ENCODE measurements at regions not wholly inside any gene's neighbourhood (a gene's known extent, or its start where the extent isn't known, plus 50 kb on each side); places are given as distances from the start of the nearest gene placed in this dataset.

GRCh38 chr5:74174366-74174765 lies 466.2 kb downstream of the ENC1 start:
- in situ Hi-C loops (cut with HindIII; ENCODE audit: low pct_unique_long_range_greater_than_20kb, low sequenced_read_pairs) = no loop called here
- DNase-seq (ENCODE audit: low read depth, low spot score) = no peak

DNA sequence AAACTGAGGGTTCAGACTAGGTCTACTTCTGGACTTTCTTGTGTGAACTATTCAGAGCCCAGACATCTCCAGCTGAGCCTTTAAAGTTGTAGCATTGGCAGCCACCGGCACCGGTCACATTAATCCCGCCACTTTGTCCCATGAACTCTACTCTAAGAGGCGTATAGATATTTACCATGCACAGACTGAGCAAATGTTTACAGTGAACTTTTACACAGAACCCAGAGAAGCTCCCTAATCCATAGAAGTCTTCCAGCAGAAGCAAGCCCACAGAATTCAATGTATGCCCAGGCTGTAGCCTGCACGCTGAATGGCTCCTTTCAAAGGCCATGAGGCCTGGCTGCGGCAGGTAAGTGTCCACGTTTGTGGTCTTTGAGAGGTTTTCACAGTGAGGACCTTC lies 466.9 kb downstream of the ENC1 start:
- in situ Hi-C loops (cut with HindIII; ENCODE audit: low pct_unique_long_range_greater_than_20kb, low sequenced_read_pairs) = no loop called here
- DNase-seq (ENCODE audit: low read depth, low spot score) = no peak

GRCh38 chr5:74173241-74173640 lies 467.3 kb downstream of the ENC1 start:
- in situ Hi-C loops (cut with HindIII; ENCODE audit: low pct_unique_long_range_greater_than_20kb, low sequenced_read_pairs) = no loop called here
- DNase-seq (ENCODE audit: low read depth, low spot score) = no peak

DNA sequence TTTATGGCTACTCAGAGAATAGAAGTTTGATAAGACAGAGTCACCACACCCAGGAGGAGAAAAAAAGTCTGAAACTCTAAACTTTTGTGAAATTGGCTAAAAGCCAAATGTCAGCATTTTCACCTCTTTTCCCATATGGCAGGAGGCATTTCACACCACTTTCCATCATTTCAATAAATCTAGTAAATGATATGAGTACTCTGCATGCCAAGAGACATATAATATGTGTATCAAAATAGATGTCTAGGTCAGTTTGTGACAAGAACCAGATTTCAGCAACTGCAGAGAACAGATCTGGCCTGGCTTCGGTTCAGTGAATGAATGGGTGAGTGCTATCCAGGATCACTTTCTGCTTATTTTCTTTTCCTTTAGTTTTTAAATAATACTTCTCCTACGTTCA lies 470.8 kb downstream of the ENC1 start:
- in situ Hi-C loops (cut with HindIII; ENCODE audit: low pct_unique_long_range_greater_than_20kb, low sequenced_read_pairs) = no loop called here
- DNase-seq (ENCODE audit: low read depth, low spot score) = no peak

DNA sequence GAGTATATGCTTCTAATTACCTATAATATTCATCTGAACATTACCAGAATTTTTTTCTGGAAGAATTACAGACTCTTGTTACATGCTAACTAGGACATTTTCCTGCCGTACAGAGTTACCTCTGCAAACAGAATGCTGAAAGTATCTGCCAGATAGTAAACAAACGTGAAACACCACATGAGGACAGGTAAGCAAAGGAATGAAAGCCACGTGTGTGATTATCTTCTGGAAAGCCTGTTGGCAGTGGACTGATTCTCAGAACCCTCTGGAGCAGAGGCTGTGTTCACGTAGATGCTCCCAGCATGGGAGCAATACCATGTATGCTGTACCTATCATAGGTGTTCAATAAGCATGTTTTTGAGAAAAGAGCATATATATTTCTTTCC lies 472.6 kb downstream of the ENC1 start:
- in situ Hi-C loops (cut with HindIII; ENCODE audit: low pct_unique_long_range_greater_than_20kb, low sequenced_read_pairs) = no loop called here

GRCh38 chr5:74167206-74167929 lies 473.2 kb downstream of the ENC1 start:
- peak; percentile 41 for DNase-seq (ENCODE audit: low read depth, low spot score)
- in situ Hi-C loops (cut with HindIII; ENCODE audit: low pct_unique_long_range_greater_than_20kb, low sequenced_read_pairs) = no loop called here

More for the DNA sequence above, 472.6 kb downstream of the ENC1 start:
- no peak for DNase-seq (ENCODE audit: low read depth, low spot score)

GRCh38 chr5:74166064-74166463 lies 474.5 kb downstream of the ENC1 start:
- in situ Hi-C loops (cut with HindIII; ENCODE audit: low pct_unique_long_range_greater_than_20kb, low sequenced_read_pairs) = no loop called here

DNA sequence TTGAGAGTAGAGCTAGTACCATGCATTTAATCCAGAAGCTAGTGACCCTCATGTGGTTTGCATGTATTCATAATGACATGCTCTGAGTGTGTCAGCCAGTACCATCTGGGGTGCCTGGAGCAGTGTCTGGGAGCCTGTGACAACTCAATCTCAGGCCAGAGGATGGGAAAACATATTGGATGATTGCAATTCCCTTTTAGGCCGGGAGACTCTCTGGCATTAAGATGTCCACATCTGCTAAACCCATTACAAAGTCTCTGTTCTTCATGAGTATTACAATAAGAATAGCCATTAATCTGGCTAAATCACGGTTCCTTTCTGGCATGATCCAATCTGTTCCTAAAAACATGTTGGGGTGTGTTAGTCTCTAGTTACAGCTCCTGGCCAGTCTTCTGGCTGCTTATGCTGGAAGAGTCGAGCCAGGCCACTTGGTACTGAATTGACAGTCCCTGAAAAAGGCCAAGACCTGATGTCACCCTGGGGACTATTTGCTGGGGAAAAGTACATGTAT lies 475.7 kb downstream of the ENC1 start:
- no peak for DNase-seq (ENCODE audit: low read depth, low spot score)
- in situ Hi-C loops (cut with HindIII; ENCODE audit: low pct_unique_long_range_greater_than_20kb, low sequenced_read_pairs) = no loop called here

More at GRCh38 chr5:74166064-74166463, 474.5 kb downstream of the ENC1 start:
- no peak for DNase-seq (ENCODE audit: low read depth, low spot score)

GRCh38 chr5:74162524-74162923 lies 478.0 kb downstream of the ENC1 start:
- in situ Hi-C loops (cut with HindIII; ENCODE audit: low pct_unique_long_range_greater_than_20kb, low sequenced_read_pairs) = no loop called here
- DNase-seq (ENCODE audit: low read depth, low spot score) = no peak

DNA sequence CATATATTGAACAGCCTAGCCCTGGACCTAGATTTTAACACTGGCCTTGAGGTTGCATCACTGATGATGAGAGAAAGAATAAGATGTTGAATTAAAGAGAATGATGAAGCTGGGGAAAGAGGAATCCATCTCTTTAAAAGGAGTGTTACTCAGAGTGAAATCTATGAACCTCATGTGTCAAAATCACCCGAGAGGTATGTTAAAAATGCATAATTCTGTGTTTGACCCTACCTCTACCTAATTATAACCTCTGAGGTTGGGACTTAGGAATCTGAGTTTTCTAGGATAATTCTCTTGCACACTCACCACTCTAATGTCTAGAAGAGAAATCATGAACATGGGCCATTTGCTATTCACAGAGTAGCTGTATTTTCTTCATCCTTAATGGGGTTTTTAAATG lies 479.4 kb downstream of the ENC1 start:
- no peak for DNase-seq (ENCODE audit: low read depth, low spot score)
- in situ Hi-C loops (cut with HindIII; ENCODE audit: low pct_unique_long_range_greater_than_20kb, low sequenced_read_pairs) = no loop called here

DNA sequence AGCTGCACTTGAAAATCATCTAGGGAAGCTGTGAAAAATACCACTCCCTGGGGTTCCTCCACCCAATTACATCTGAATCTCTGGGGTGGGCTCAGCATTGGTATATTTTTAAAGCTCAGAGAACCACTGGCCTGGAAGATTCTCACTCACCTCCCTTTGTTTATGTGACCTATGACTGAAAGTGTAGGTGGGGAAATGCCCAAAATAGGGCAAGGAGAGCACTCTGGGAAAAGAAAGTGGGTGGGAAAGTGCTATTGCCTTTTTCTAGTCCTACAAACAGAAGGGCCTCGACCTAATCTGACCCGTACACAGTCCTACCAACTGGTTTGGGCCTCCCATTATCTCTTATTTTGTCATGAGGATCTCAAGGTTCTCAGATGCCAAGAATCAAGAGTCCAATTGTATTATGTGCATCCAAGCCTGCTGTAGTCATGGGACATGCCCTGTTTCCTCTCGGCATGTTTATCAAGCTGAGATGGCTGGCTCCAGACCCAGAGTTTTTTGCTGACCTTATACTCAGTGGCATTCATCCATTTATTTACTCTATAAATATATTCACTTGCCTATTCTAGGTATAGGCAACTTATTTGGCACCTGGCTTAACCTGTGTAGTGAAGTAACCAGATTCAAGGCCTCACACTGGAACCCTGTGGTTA lies 483.7 kb downstream of the ENC1 start:
- peak; percentile 4 for DNase-seq (ENCODE audit: low read depth, low spot score)
- in situ Hi-C loops (cut with HindIII; ENCODE audit: low pct_unique_long_range_greater_than_20kb, low sequenced_read_pairs) = no loop called here

GRCh38 chr5:74155501-74155900 lies 485.0 kb downstream of the ENC1 start:
- DNase-seq (ENCODE audit: low read depth, low spot score) = no peak
- in situ Hi-C loops (cut with HindIII; ENCODE audit: low pct_unique_long_range_greater_than_20kb, low sequenced_read_pairs) = no loop called here

DNA sequence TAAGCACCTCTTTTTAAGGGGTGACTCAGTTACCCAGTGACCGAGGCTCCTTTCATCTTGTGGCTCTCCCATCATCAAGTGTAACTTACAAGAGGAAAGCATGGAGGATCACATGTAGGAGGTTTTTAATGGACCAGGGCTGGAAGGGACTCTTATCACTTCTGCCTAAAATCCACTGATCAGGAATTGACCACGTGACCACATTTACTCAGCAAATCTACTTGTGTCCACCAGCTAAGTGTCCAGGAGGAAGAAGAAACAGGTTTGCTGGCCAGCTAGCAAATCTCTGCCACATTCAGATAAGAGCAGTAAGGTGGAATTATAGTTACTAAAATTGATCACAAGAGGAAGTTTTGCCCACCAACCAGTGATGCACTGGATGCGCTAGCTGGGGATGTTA lies 486.0 kb downstream of the ENC1 start:
- DNase-seq (ENCODE audit: low read depth, low spot score) = no peak
- in situ Hi-C loops (cut with HindIII; ENCODE audit: low pct_unique_long_range_greater_than_20kb, low sequenced_read_pairs) = no loop called here

GRCh38 chr5:74153255-74153790 lies 487.2 kb downstream of the ENC1 start:
- in situ Hi-C loops (cut with HindIII; ENCODE audit: low pct_unique_long_range_greater_than_20kb, low sequenced_read_pairs) = no loop called here
- no peak for DNase-seq (ENCODE audit: low read depth, low spot score)

DNA sequence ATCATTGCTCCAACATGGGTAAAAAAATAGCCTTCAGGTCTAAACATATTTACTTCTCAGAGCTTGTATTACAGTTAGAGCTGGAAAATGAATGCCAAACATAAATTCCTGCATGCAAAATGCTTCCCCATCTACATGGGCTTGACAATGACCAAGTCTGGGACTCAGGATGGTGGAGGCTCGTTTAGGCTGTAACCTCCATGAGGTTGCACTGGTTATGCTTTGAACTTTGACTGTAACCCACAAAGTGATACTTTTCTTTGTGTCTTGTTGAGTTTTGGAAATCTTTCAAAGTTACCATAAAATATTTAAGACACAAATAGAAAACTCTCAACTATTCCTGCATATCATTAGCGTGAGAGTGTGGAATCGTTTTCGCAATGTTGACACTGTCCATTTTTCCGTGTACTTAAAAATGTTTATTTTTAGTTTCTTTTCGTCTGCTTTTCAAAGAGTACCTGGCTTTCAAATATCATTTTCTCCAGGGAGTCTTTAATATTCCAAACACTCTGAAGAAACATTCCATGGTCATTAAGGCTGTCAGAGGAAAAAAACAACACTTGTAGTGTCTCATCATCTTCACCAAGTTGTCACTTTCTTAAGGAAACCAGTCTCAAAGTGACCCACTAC lies 487.8 kb downstream of the ENC1 start:
- DNase-seq (ENCODE audit: low read depth, low spot score) = no peak

DNA sequence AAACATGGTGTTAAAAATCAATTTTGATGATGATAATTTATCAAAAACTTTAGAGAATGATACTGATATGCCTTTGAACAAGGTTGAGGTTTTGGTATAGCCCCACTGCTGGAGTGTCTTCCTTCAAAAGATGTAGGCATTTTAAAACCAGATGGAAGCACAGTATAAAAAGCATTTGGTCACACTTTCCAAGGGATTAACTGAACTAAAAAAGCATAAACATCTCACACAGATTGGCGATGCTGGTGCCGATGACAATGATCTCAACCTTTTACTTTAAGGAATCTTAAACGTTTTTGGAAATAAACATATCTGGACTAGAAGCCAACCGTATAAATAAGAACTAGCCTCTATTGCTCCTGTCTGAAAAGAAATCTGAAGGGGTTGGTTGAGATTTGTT lies 488.4 kb downstream of the ENC1 start:
- in situ Hi-C loops (cut with HindIII; ENCODE audit: low pct_unique_long_range_greater_than_20kb, low sequenced_read_pairs) = no loop called here
- DNase-seq (ENCODE audit: low read depth, low spot score) = no peak

More for the DNA sequence above, 487.8 kb downstream of the ENC1 start:
- in situ Hi-C loops (cut with HindIII; ENCODE audit: low pct_unique_long_range_greater_than_20kb, low sequenced_read_pairs) = no loop called here

DNA sequence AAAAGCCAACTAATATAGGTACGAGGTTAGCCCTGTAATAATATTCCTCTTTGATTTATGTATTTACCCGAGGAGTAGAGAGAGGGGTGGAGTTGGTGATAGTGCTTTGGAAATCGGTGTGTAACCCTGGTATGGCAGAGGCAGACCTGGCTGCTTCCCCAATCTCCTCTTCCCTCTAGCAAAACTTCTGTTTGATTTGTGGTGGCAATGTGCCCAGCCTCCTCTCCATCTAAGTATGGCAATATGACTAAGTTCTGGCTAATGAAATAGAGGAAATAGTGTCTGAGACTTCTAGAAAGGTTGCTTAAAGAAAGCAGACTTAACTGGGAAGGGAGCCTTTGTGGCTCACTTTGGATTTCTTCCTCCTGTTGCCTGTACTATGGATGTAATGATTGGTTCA lies 491.1 kb downstream of the ENC1 start:
- DNase-seq (ENCODE audit: low read depth, low spot score) = no peak
- in situ Hi-C loops (cut with HindIII; ENCODE audit: low pct_unique_long_range_greater_than_20kb, low sequenced_read_pairs) = no loop called here

DNA sequence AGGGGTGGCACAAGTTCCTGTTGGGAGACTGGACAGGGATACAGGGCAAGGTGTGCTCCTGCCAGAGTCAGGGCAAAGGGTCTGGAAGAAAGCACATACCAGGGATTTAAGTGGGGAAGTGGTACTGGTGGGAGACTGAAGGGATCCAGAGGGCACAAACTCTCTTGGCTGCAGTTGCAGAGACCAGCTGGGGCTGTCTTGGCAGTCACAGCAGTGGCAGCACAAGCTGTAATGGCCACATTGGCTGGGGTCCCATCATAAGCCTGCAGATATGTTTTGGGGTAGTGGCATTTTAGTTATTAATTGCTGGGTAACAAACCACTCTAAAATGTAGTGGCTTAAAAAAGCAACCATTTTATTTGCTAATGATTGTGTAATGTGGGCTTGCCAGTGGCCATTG lies 492.2 kb downstream of the ENC1 start:
- in situ Hi-C loops (cut with HindIII; ENCODE audit: low pct_unique_long_range_greater_than_20kb, low sequenced_read_pairs) = no loop called here

More for the DNA sequence above, 492.2 kb downstream of the ENC1 start:
- no peak for DNase-seq (ENCODE audit: low read depth, low spot score)
